ENCODE measurements at regions not wholly inside any gene's neighbourhood (a gene's known extent, or its start where the extent isn't known, plus 50 kb on each side); places are given as distances from the start of the nearest gene placed in this dataset.

DNA sequence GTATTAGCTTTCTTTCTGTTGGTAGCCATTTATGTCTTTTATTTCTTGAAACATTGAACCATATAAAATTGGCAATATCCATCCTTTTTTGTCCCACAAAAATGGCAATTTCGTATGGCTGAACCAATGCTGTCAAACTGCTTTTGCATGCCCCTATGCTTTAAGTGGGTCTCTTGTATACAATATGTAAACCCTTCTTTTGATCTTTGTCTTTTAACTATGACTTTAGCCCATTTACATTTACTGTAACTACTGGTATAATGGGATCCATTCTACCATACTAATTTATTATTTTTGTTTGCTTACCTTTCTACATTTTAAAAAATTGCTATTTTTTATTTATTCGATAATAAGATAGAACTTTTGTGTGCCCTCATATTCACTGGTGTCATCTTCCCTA, 93.4 kb downstream of the TENT4A start:
- Mint-ChIP-seq H3K4me1 (peaks cover 0 to 1% (median 0%) of the 10 kb centered on the region in 3 donors), H3K9me3 (peaks cover 3 to 10% (median 7%) of the 10 kb centered on the region in 3 donors), H3K27me3 (peaks cover 2% of the 10 kb centered on the region), H3K27ac (no peak overlapping the region), H3K4me3 (no peak overlapping the region), H3K36me3 (no peaks in the 10 kb centered on the region)

GRCh38 chr5:6808462-6808861, 95.2 kb downstream of the TENT4A start:
- Mint-ChIP-seq H3K9me3 (peaks cover 3 to 9% (median 7%) of the 10 kb centered on the region in 3 donors), H3K4me3 (no peak overlapping the region), H3K36me3 (no peaks in the 10 kb centered on the region), H3K27ac (no peak overlapping the region), H3K4me1 (peaks cover 0 to 1% (median 0%) of the 10 kb centered on the region in 3 donors), H3K27me3 (peaks cover 4% of the 10 kb centered on the region)

GRCh38 chr5:6810641-6811405, 97.6 kb downstream of the TENT4A start:
- peaks cover 3 to 7% (median 7%) of the 10 kb centered on the region in 3 donors for H3K9me3 Mint-ChIP-seq
- H3K4me3 Mint-ChIP-seq: no peak overlapping the region
- H3K36me3 Mint-ChIP-seq: no peaks in the 10 kb centered on the region
- H3K27me3 Mint-ChIP-seq: peaks cover 2% of the 10 kb centered on the region
- no peak overlapping the region for H3K27ac Mint-ChIP-seq
- peaks cover 0 to 1% (median 0%) of the 10 kb centered on the region in 3 donors for H3K4me1 Mint-ChIP-seq

- H3K27me3 Mint-ChIP-seq: peaks cover 4% of the 10 kb centered on the region
- H3K4me3 Mint-ChIP-seq: no peak overlapping the region
- peaks cover 0 to 3% (median 0%) of the 10 kb centered on the region in 3 donors for H3K9me3 Mint-ChIP-seq
- no peak overlapping the region for H3K27ac Mint-ChIP-seq
- H3K4me1 Mint-ChIP-seq: peaks cover 0 to 1% (median 0%) of the 10 kb centered on the region in 3 donors
- no peaks in the 10 kb centered on the region for H3K36me3 Mint-ChIP-seq
These were observed 98.9 kb downstream of the TENT4A start for GRCh38 chr5:6812091-6812490.

GRCh38 chr5:6812800-6813731, 99.8 kb downstream of the TENT4A start:
- Mint-ChIP-seq H3K27ac (no peak overlapping the region), H3K36me3 (no peaks in the 10 kb centered on the region), H3K27me3 (peaks cover 4% of the 10 kb centered on the region), H3K4me1 (no peaks in the 10 kb centered on the region), H3K9me3 (no peaks in the 10 kb centered on the region), H3K4me3 (no peak overlapping the region)

GRCh38 chr5:6814816-6815215, 101.6 kb downstream of the TENT4A start:
- Mint-ChIP-seq H3K4me1 (no peaks in the 10 kb centered on the region), H3K36me3 (no peaks in the 10 kb centered on the region), H3K9me3 (no peaks in the 10 kb centered on the region), H3K4me3 (no peak overlapping the region), H3K27me3 (peaks cover 8% of the 10 kb centered on the region), H3K27ac (no peak overlapping the region)

GRCh38 chr5:6818594-6819511, 105.6 kb downstream of the TENT4A start:
- Mint-ChIP-seq H3K9me3 (peaks cover 4 to 15% (median 12%) of the 10 kb centered on the region in 3 donors), H3K4me1 (no peaks in the 10 kb centered on the region), H3K36me3 (no peaks in the 10 kb centered on the region), H3K27me3 (peaks cover 9% of the 10 kb centered on the region), H3K27ac (no peak overlapping the region), H3K4me3 (no peak overlapping the region)

GRCh38 chr5:6819521-6819920, 106.3 kb downstream of the TENT4A start:
- no peak overlapping the region for H3K4me3 Mint-ChIP-seq
- H3K27me3 Mint-ChIP-seq: peaks cover 12% of the 10 kb centered on the region
- H3K36me3 Mint-ChIP-seq: no peaks in the 10 kb centered on the region
- no peak overlapping the region for H3K27ac Mint-ChIP-seq
- H3K4me1 Mint-ChIP-seq: no peaks in the 10 kb centered on the region
- H3K9me3 Mint-ChIP-seq: peaks cover 4 to 15% (median 12%) of the 10 kb centered on the region in 3 donors

DNA sequence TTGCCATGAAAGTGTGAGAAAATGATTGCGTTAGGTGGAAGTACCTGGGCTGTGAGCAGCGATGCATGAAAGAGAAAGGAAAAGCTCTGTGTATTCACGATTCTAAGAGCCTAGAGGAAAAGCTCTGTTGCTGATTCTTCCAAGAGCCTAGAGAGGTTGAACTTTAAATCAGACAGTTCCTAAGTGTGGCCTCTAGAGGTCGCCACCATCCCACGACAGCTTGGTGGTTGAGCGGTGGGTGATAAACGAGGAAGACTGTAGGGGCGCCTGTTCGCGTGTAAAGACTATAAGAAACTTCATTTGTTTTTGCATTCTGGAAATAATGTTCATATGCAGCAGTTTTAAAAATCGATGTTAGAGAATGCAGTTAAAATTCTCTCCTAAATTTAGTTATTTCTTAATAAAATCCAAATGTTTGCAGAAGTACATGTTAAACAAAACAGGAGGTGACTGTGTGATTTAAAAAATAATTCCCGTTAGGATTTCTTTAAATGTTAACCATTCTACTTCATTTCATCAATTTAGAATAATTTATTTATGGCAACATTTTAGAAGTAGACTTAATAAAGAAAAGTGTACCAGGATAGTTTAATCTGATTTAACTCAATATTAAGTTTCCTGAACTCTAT, 107.7 kb downstream of the TENT4A start:
- H3K36me3 Mint-ChIP-seq: no peaks in the 10 kb centered on the region
- no peaks in the 10 kb centered on the region for H3K4me1 Mint-ChIP-seq
- peaks cover 4 to 15% (median 12%) of the 10 kb centered on the region in 3 donors for H3K9me3 Mint-ChIP-seq
- H3K4me3 Mint-ChIP-seq: no peak overlapping the region
- no peak overlapping the region for H3K27ac Mint-ChIP-seq
- H3K27me3 Mint-ChIP-seq: peaks cover 17% of the 10 kb centered on the region

DNA sequence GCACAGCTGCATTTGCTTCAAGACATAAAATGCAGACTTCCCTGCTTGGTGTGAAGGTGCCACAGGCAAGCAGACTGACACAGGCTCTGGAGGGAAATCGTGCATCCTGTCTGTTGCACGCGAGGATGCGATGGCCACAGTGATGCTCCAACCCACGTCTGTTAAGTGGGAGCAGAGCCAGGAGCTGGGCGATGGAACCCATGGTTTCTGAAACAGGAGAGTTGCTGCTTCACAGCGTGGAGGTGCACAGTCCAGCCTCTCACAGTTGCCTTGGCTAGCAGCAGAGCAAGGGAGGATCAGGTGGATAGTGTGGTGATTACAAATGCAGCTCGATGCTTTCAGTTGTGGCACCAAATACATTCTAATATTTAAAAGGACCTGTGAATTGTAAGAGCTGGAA, 108.8 kb downstream of the TENT4A start:
- H3K36me3 Mint-ChIP-seq: no peaks in the 10 kb centered on the region
- H3K27me3 Mint-ChIP-seq: peaks cover 17% of the 10 kb centered on the region
- H3K9me3 Mint-ChIP-seq: peaks cover 4 to 15% (median 12%) of the 10 kb centered on the region in 3 donors
- H3K4me1 Mint-ChIP-seq: peaks cover 0 to under 1% (median 0%) of the 10 kb centered on the region in 3 donors
- no peak overlapping the region for H3K27ac Mint-ChIP-seq
- peak overlapping the region in 1 of 4 donors; percentile 52 for H3K4me3 Mint-ChIP-seq

DNA sequence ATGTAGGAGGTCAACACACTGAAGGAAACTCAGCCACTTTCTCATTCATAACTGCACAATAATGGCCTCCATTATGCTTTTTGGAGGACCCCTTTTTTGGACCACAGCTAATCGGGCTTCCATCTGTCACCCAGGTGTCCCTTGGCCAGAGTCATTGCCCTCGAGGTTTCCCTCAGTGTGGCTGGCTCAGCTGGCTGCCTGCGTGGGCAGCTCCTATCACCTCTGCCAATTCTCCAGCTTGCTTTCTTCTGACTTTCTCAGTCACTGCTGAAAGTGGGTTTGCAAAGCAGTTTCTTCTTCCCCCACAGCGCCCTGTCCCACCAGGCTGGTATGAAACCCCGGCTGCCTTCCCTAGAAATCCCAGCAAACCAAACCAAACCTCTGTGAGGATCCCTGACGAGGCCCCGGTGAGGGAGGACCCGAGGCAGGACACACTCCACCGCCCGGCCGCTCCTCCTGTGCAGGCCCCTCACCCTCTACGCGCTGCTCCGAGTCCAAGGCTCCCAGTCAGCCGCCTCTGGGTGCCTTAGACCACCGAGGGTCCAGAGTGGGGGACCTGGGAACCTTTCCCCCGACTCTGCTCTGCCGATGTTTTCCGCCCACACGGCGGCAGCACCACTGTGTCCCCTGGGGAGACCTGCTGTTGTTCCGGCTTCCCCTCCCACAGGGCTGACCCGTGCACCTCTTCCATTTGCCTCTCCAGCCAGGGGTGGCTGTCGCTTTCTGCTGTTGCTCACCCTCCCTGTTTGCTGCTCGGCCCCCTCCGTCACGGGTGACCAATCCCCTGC, 109.5 kb downstream of the TENT4A start:
- H3K9me3 Mint-ChIP-seq: peaks cover 4 to 15% (median 12%) of the 10 kb centered on the region in 3 donors
- no peaks in the 10 kb centered on the region for H3K36me3 Mint-ChIP-seq
- H3K27me3 Mint-ChIP-seq: peaks cover 17% of the 10 kb centered on the region
- no peak overlapping the region for H3K4me3 Mint-ChIP-seq
- H3K4me1 Mint-ChIP-seq: peaks cover 1 to 5% (median 4%) of the 10 kb centered on the region in 3 donors
- H3K27ac Mint-ChIP-seq: no peak overlapping the region

- Mint-ChIP-seq H3K27ac (no peak overlapping the region), H3K4me1 (peaks cover 6 to 13% (median 9%) of the 10 kb centered on the region in 3 donors), H3K36me3 (no peaks in the 10 kb centered on the region), H3K27me3 (peaks cover 16% of the 10 kb centered on the region), H3K4me3 (no peak overlapping the region), H3K9me3 (peaks cover 4 to 15% (median 12%) of the 10 kb centered on the region in 3 donors)
These were observed 110.8 kb downstream of the TENT4A start for GRCh38 chr5:6823996-6824395.

- Mint-ChIP-seq H3K27me3 (peaks cover 13% of the 10 kb centered on the region), H3K27ac (no peak overlapping the region), H3K4me1 (peaks cover 6 to 18% (median 9%) of the 10 kb centered on the region in 3 donors), H3K9me3 (peaks cover 8 to 14% (median 9%) of the 10 kb centered on the region in 3 donors), H3K36me3 (no peaks in the 10 kb centered on the region), H3K4me3 (no peak overlapping the region)
These were observed 112.5 kb downstream of the TENT4A start for GRCh38 chr5:6825678-6826244.

Measured in IgD-negative memory B cell (primary cell).